ENCODE measurements at regions not wholly inside any gene's neighbourhood (a gene's known extent, or its start where the extent isn't known, plus 50 kb on each side); places are given as distances from the start of the nearest gene placed in this dataset.

- no peak overlapping the region for H3K4me3 ChIP-seq (ENCODE audit: low read depth, low read length)
- TF ChIP-seq, protein P1, sequence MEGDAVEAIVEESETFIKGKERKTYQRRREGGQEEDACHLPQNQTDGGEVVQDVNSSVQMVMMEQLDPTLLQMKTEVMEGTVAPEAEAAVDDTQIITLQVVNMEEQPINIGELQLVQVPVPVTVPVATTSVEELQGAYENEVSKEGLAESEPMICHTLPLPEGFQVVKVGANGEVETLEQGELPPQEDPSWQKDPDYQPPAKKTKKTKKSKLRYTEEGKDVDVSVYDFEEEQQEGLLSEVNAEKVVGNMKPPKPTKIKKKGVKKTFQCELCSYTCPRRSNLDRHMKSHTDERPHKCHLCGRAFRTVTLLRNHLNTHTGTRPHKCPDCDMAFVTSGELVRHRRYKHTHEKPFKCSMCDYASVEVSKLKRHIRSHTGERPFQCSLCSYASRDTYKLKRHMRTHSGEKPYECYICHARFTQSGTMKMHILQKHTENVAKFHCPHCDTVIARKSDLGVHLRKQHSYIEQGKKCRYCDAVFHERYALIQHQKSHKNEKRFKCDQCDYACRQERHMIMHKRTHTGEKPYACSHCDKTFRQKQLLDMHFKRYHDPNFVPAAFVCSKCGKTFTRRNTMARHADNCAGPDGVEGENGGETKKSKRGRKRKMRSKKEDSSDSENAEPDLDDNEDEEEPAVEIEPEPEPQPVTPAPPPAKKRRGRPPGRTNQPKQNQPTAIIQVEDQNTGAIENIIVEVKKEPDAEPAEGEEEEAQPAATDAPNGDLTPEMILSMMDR (IDR thresholded peaks at IDR 0.05; ENCODE audit: low read depth, low read length, missing control alignments), result no peak
- no peak for DNase-seq (ENCODE audit: low read depth)
Measured at GRCh38 chr16:64762211-64762610, 359.7 kb downstream of the CDH11 start.

- no peak for DNase-seq (ENCODE audit: low read depth)
- TF ChIP-seq, protein P1 (IDR thresholded peaks at IDR 0.05; ENCODE audit: low read depth, low read length, missing control alignments), result no peak
- H3K4me3 ChIP-seq (ENCODE audit: low read depth, low read length), result no peak overlapping the region
Measured at GRCh38 chr16:64754279-64754678, 367.6 kb downstream of the CDH11 start.

GRCh38 chr16:64751906-64752305 is 370.0 kb downstream of the CDH11 start:
- TF ChIP-seq, protein P1 (IDR thresholded peaks at IDR 0.05; ENCODE audit: low read depth, low read length, missing control alignments), result no peak
- H3K4me3 ChIP-seq (ENCODE audit: low read depth, low read length), result no peak overlapping the region
- DNase-seq (ENCODE audit: low read depth), result no peak

DNA sequence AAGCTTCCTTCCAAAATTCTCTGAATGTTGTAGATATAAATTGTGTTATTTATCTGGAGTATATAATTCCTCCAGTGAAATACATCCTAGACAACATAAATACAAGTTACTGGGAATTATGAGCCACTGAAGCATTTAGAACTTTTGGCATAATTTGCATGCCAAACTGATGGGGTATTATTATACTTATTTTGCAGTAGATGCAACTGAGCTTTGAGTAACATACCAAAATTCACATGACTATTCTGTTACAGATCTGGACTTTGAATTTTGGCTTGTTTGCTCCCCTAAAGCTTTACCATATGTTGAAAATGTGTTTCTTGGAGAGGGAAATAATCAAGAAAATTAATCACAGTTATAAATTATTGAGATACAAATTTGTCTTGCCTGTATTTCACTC is 372.5 kb downstream of the CDH11 start:
- no peak overlapping the region for H3K4me3 ChIP-seq (ENCODE audit: low read depth, low read length)
- TF ChIP-seq, protein P1 (IDR thresholded peaks at IDR 0.05; ENCODE audit: low read depth, low read length, missing control alignments), result no peak
- no peak for DNase-seq (ENCODE audit: low read depth)

DNA sequence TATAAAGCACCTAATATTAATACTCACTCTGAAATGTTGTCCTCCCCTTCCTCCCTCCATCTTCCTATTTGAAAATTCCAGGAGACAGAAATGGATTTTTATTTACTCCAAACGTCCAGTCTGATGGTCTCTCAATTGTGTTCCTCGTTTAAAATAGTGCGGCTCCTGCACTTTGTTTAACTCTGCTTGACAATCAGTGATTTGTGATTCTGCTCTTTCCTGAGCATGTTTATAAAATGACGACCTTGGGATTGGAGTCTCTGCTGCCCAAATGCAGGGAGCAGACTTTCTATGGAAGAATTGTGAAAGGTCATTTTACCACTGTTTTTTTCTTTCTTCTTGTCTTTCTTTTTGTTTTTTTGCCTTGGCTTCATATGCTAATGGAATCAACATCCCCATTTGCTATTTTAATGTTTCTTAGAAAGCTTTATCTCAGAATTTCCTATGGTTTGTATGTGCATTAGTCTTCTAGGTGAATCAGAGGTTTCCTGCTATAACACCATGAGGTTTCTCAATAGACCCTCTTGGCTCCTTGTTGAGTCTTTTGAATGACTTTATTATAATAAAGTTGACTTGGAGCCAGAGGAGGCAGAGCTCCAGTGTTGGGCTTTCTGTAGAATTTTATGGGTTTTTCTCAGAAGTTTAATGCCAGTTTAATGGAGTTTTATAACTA is 376.5 kb downstream of the CDH11 start:
- TF ChIP-seq, protein P1 (IDR thresholded peaks at IDR 0.05; ENCODE audit: low read depth, low read length, missing control alignments), result no peak
- no peak for DNase-seq (ENCODE audit: low read depth)
- H3K4me3 ChIP-seq (ENCODE audit: low read depth, low read length), result no peak overlapping the region

DNA sequence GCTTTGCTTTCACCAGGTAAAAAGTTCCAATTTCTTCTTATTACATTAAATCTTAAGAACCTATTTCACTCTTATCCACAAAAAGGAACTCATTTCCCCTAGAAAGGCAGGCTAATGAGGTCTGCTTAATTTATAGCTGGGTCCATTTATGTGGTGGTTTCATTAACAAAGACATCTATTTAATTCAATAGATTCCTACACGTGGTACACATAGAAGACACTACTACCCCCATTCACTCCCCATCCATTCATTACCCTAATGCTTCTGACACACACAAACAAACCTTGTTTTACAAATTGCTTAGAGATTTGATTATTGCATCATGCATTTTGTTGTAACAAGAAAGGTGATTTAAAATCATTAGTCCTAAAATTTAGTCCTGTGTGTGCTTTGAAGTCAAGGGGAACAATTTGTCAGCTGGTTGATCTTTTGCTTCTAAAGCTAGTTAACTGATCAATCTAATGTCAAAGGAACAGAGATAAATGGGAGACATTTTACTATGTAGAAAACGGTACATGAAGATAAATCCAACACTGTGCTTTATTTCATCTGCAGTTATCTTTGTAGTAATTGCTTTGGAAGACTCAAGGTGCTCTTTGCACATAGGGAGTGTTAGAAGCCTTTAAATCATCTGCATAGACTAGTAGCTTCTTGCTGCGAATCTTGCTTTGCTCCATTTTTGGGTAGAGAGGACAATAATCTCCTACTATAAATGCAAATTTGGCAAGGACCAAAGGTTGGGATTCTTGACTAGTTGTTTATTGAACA is 379.2 kb downstream of the CDH11 start:
- no peak overlapping the region for H3K4me3 ChIP-seq (ENCODE audit: low read depth, low read length)
- TF ChIP-seq, protein P1 (IDR thresholded peaks at IDR 0.05; ENCODE audit: low read depth, low read length, missing control alignments), result no peak
- no peak for DNase-seq (ENCODE audit: low read depth)

Measured in GM12864 (cell line).